Activated T-cell treated with anti-CD3 and anti-CD28 coated beads, Interleukin-2, amount 50 U/mL, for 72 hours (primary cell): ENCODE measurements at regions not wholly inside any gene's neighbourhood (a gene's known extent, or its start where the extent isn't known, plus 50 kb on each side); places are given as distances from the start of the nearest gene placed in this dataset.

Source experiments
- ATAC-seq, 2 donors: fragments of 150-1000 bp; cut with Tn5 transposase; replicated peaks in 1 of 2; 2 replicates each; pipeline ENCODE4 v1.10.0; 2021; ENCODE audit warnings: moderate library complexity in 2 of 2, mild to moderate bottlenecking in 1 of 2
- DNase-seq, 2 donors: peaks; one replicate each; pipeline ENCODE4 v3.0.0; 2021 to 2022; ENCODE audit warnings: mixed read lengths in 1 of 2
- H3K27ac Mint-ChIP-seq: one replicate; pipeline ENCODE4 v1.8.0; 2022; ENCODE audit warnings: mild to moderate bottlenecking, moderate library complexity, mixed read lengths
- H3K27me3 Mint-ChIP-seq: one replicate; pipeline ENCODE4 v1.8.0; 2022; ENCODE audit warnings: low read depth, mixed read lengths
- H3K36me3 Mint-ChIP-seq, 2 donors: one replicate each; pipeline ENCODE4 v1.8.0; 2022; ENCODE audit warnings: mixed read lengths in 2 of 2, mild to moderate bottlenecking in 1 of 2; ENCODE audit not compliant: insufficient read depth in 2 of 2
- H3K4me1 Mint-ChIP-seq: one replicate; pipeline ENCODE4 v1.8.0; 2022; ENCODE audit warnings: low read depth, mixed read lengths
- H3K4me3 Mint-ChIP-seq, 2 donors: one replicate each; pipeline ENCODE4 v1.8.0; 2022; ENCODE audit warnings: mild to moderate bottlenecking in 2 of 2, mixed read lengths in 2 of 2, moderate library complexity in 2 of 2
- H3K9me3 Mint-ChIP-seq, 2 donors: one replicate each; pipeline ENCODE4 v1.8.0; 2022; ENCODE audit warnings: mixed read lengths in 2 of 2

- no peak overlapping the region for H3K4me3 Mint-ChIP-seq
- no peaks in the 10 kb centered on the region for H3K36me3 Mint-ChIP-seq
- ATAC-seq: no peak
- no peak for DNase-seq
- H3K27me3 Mint-ChIP-seq: no peaks in the 10 kb centered on the region
- H3K4me1 Mint-ChIP-seq: no peaks in the 10 kb centered on the region
- H3K9me3 Mint-ChIP-seq: peaks cover 0 to 2% of the 10 kb centered on the region in 2 donors
- H3K27ac Mint-ChIP-seq: no peak overlapping the region
Observed at GRCh38 chr4:95963456-95963855, 123.6 kb downstream of the PDHA2 start.

DNA sequence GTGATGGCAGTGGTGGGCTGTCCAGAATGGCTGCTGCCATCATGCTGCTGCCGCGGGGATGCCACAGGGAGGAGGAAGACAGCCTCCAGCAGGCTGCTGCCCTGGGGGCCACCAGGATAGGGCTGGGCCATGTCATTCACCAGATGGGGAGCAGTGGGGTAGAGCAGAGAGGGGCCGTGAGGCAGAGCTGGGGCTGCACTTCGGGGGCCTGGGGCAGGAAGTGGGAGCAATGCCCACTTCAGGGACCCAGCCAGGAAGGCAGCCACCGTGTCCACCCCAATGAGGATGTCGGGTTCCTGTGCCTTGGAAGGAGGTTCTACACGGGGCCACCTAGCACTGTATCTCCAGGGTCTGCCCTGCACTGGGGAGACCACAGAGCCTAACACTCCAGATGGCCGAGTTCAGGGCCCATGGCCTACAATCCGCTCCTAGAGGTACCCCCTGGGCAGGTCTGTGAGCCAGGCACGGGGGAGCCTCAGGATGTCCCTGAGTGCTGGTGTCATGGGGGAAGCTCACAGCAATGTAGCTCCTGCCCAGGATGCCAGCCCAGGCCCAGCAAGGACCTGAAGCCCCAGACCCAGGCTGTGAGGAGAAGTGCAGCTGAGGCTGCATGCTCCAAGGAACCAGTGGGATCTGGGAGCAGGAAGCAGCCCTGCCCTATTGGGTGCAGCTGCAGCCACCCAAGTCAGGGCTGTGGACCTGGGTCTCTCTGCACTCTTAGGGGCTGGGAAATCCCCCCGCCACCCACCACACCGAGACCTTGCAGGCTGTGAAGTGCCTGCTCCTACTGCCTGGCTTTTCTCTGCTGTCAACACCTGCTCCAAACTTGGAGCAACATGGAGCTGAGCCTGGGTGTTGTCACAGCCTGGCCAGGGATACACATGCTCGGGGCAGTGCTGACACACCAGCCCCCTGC, 140.3 kb downstream of the PDHA2 start:
- H3K9me3 Mint-ChIP-seq: peaks cover 2 to 5% of the 10 kb centered on the region in 2 donors
- DNase-seq: no peak
- H3K4me3 Mint-ChIP-seq: no peak overlapping the region
- no peaks in the 10 kb centered on the region for H3K27me3 Mint-ChIP-seq
- no peaks in the 10 kb centered on the region for H3K4me1 Mint-ChIP-seq
- H3K36me3 Mint-ChIP-seq: peaks cover 0 to 1% of the 10 kb centered on the region in 2 donors
- no peak for ATAC-seq
- no peak overlapping the region for H3K27ac Mint-ChIP-seq

DNA sequence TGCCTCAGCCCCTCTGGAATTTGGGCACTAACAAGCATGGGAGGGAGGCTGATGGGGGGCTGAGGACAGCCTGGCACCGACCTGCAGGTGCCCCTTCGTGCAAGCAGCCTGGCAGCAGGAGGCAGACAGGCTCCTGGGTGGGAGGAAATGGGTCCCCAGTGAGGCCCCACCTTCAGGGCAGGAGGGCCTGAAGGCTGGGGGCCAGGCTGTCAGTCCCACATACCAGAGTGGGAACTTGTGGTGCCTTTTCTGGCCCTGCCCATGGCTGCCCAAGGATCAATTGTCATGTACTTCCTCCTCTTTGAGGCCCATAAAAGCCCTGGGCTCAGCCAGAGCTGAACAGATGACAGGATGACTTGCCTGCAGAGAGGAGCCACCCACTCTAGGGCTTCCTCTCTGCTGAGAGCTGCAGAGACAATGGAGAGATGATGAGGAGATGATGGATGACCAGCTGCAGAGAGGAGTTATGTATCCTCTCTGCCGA, 141.0 kb downstream of the PDHA2 start:
- Mint-ChIP-seq H3K27me3 (no peaks in the 10 kb centered on the region), H3K9me3 (peaks cover 2 to 5% of the 10 kb centered on the region in 2 donors), H3K4me3 (no peak overlapping the region), H3K36me3 (peaks cover 0 to 1% of the 10 kb centered on the region in 2 donors), H3K4me1 (no peaks in the 10 kb centered on the region), H3K27ac (no peak overlapping the region)
- ATAC-seq (no peak), DNase-seq (no peak)

GRCh38 chr4:95981591-95981990, 141.7 kb downstream of the PDHA2 start:
- no peak overlapping the region for H3K27ac Mint-ChIP-seq
- H3K4me3 Mint-ChIP-seq: no peak overlapping the region
- H3K27me3 Mint-ChIP-seq: no peaks in the 10 kb centered on the region
- no peak for DNase-seq
- peaks cover 2 to 5% of the 10 kb centered on the region in 2 donors for H3K9me3 Mint-ChIP-seq
- no peaks in the 10 kb centered on the region for H3K4me1 Mint-ChIP-seq
- no peak for ATAC-seq
- peaks cover 0 to 1% of the 10 kb centered on the region in 2 donors for H3K36me3 Mint-ChIP-seq

GRCh38 chr4:95982516-95982915, 142.6 kb downstream of the PDHA2 start:
- ATAC-seq (no peak), DNase-seq (no peak)
- Mint-ChIP-seq H3K4me3 (no peak overlapping the region), H3K36me3 (peaks cover 0 to 1% of the 10 kb centered on the region in 2 donors), H3K27ac (no peak overlapping the region), H3K27me3 (no peaks in the 10 kb centered on the region), H3K4me1 (no peaks in the 10 kb centered on the region), H3K9me3 (peaks cover under 1 to 5% of the 10 kb centered on the region in 2 donors)

DNA sequence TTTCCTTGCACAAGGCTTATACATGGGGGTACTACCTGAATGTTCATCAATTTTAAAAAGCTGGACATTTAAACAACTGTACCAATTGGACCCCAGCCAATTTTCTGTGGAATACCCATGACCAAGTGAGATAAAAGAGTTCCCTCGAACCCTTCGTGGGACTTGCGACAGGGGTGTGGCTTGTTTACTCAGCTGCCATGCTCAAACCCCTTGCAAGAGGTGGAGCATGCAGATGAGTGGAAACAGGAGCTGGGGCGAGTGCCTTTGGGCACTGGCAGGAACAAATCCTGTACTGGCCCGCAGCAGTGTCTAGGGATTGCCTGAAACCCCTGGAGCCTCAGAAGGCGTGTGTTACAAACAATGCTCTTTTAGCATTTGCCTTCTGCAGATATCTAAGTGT, 144.2 kb downstream of the PDHA2 start:
- Mint-ChIP-seq H3K36me3 (peaks cover 0 to 1% of the 10 kb centered on the region in 2 donors), H3K27me3 (no peaks in the 10 kb centered on the region), H3K4me3 (no peak overlapping the region), H3K9me3 (peaks cover 0 to 5% of the 10 kb centered on the region in 2 donors), H3K27ac (no peak overlapping the region), H3K4me1 (no peaks in the 10 kb centered on the region)
- DNase-seq (no peak), ATAC-seq (no peak)

DNA sequence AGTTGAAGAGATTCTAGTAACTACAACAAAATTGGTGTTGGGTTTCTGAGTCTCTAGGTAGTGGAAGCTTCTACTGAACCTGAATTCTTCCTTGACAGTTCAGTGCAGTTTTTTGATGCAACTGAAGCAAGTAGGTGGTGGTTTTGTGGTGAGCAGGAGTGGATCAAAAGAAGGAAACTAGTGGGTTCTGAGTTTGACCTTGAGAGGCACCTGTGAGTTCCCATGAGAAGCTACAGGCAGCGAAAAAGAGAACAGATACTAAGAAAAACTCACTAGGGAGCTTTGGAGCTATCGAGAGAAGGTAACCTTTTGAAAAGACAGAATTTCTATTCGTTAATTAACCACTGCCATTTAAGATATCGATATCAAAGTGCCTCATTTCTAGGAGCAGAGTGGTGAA, 145.2 kb downstream of the PDHA2 start:
- Mint-ChIP-seq H3K4me3 (no peak overlapping the region), H3K27ac (no peak overlapping the region), H3K4me1 (no peaks in the 10 kb centered on the region), H3K27me3 (no peaks in the 10 kb centered on the region), H3K9me3 (peaks cover 0 to 5% of the 10 kb centered on the region in 2 donors), H3K36me3 (peaks cover 0 to 1% of the 10 kb centered on the region in 2 donors)
- DNase-seq (no peak), ATAC-seq (no peak)

- ATAC-seq (no peak), DNase-seq (no peak)
- Mint-ChIP-seq H3K9me3 (peaks cover under 1 to 6% of the 10 kb centered on the region in 2 donors), H3K4me1 (no peaks in the 10 kb centered on the region), H3K4me3 (no peak overlapping the region), H3K27ac (no peak overlapping the region), H3K36me3 (peaks cover 0 to 1% of the 10 kb centered on the region in 2 donors), H3K27me3 (no peaks in the 10 kb centered on the region)
Observed at GRCh38 chr4:95985791-95986550, 146.1 kb downstream of the PDHA2 start.

DNA sequence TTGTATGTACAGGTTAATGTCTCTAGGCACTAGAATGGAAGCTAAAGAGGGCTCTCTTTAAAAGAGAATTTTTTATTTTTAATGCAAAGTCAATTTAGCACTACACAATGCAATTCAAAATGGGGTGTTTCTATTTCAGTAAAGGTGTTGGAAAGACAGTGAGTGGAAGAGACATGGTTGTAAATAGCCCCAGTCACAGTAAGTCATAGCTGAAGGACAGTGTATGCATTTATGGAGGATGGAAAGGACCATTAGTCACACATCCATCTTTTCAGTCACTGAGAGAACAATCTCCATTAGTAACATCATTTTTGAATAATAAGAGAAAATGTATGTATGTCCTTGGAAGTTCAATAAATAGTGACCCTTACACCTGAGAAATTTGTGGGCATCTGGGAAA, 148.0 kb downstream of the PDHA2 start:
- H3K27me3 Mint-ChIP-seq: no peaks in the 10 kb centered on the region
- peaks cover 0 to 1% of the 10 kb centered on the region in 2 donors for H3K36me3 Mint-ChIP-seq
- no peak overlapping the region for H3K27ac Mint-ChIP-seq
- no peak for DNase-seq
- no peaks in the 10 kb centered on the region for H3K4me1 Mint-ChIP-seq
- no peak for ATAC-seq
- peaks cover 2 to 7% of the 10 kb centered on the region in 2 donors for H3K9me3 Mint-ChIP-seq
- no peak overlapping the region for H3K4me3 Mint-ChIP-seq

DNA sequence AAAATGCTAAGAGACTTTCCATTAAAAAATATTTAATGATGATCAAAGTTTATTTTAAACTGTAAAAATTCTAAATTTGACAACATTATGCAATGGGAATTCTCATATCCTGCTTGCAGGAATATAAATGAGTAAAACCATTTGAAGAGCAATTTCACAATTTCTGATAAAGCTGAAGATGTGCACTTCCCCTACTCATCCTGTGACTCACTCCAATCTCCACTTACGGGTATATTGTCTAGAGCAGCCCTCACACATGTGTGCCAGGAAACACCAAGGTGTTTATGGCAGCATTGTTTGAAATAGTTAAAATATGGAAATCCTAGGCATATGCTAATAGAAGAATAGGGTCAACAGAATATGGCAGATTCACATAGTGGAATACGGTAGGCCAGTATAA, 158.4 kb downstream of the PDHA2 start:
- peaks cover 0 to 2% of the 10 kb centered on the region in 2 donors for H3K36me3 Mint-ChIP-seq
- no peaks in the 10 kb centered on the region for H3K4me1 Mint-ChIP-seq

DNA sequence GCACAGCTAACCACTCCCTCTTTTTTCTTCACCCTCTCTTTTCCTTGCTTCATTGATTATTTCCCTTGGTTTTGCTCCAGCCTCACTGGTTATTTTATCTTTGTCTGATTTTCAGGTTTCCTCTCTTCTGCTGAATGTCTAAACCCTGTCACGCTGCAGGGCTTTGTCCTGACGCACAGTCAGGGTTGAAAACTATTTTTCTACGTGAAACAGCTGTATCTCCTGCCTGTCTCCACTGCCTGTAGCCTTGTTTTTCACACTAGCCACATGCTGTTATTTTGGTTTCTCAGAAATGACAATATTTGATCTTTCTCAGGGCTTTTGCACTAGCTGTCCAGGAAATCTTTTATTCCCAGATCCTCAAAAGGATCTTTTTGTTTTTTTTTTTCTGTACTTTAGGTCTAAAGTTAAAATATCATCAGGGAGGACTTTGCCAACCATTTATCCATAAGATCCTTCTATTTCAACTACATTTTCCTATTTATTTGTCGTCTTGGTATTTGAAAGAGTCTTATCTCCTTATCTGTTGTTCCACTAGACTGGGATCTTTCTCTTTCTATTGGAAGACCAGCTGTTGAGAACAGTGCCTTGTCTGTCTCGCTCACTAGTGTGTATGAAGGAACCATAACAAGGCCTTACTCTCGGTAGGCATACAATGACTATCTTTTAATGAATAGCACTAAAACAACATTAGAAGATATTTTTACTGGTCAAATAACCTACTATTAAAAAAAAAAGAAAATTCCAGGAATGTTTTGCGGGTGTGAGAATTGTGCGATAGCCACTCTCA, 164.3 kb downstream of the PDHA2 start:
- no peaks in the 10 kb centered on the region for H3K36me3 Mint-ChIP-seq
- no peak for ATAC-seq
- H3K4me3 Mint-ChIP-seq: no peak overlapping the region
- no peak overlapping the region for H3K27ac Mint-ChIP-seq
- no peaks in the 10 kb centered on the region for H3K4me1 Mint-ChIP-seq
- H3K9me3 Mint-ChIP-seq: no peaks in the 10 kb centered on the region
- no peak for DNase-seq
- H3K27me3 Mint-ChIP-seq: no peaks in the 10 kb centered on the region

More for the DNA sequence above, 158.4 kb downstream of the PDHA2 start:
- ATAC-seq: no peak
- Mint-ChIP-seq H3K4me3 (no peak overlapping the region), H3K27me3 (no peaks in the 10 kb centered on the region), H3K9me3 (peaks cover 0 to 2% of the 10 kb centered on the region in 2 donors), H3K27ac (no peak overlapping the region)
- no peak for DNase-seq

DNA sequence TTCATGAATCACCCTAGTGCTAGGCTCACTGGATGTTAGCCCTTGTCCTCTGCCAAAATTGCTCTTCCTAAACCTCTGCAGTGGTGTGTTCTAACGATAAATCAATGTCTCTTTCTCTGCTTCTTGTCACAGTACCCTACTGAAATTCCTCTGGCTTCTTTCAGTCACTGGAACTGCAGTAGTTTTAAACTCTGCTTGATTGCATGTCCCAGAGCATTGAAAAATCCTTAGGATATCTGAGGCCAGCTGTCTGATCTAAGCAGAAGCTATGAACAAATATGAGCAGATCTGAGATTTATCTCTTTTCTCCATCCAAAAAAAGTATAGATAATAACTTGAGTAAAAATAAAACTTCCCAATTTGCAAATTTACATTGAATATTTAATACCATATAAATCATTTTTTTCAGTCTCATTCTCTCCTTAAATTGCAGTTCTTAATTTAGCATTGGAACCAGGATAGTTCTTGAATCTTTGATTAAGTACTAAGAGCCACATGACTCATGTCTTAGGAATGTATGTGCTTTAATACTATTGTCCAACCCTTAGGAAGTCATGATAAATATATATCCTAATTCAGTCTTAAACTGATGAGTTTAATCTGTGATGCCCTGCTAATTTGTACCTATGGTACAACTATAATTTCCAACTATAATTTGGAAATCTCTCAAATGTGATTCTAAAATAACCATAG, 169.7 kb downstream of the PDHA2 start:
- DNase-seq: no peak
- Mint-ChIP-seq H3K36me3 (no peaks in the 10 kb centered on the region), H3K9me3 (peaks cover 0 to 4% of the 10 kb centered on the region in 2 donors), H3K27ac (no peak overlapping the region), H3K4me3 (no peak overlapping the region), H3K4me1 (no peaks in the 10 kb centered on the region), H3K27me3 (no peaks in the 10 kb centered on the region)
- ATAC-seq: no peak
